ENCODE measurements at regions not wholly inside any gene's neighbourhood (a gene's known extent, or its start where the extent isn't known, plus 50 kb on each side); places are given as distances from the start of the nearest gene placed in this dataset.

DNA sequence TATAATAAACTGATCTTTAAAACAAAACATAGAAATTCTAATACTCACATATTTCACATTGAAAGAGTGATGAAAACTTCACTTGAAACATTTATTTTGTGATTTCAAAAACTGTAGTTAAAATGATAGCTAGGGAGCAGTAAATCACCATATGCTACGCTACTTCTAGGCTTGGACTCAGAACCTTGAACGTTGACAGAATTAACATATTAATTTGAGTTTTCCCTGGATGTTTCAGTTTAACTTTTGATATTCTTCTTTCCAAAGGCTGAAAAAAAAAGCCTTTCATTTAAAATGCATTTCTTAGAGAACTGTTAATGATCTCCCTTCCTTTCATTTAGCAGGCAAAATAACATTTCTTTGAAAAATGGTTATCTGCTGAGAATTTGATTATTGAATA is 307.8 kb upstream of the SGCD start:
- TF ChIP-seq, protein P1, sequence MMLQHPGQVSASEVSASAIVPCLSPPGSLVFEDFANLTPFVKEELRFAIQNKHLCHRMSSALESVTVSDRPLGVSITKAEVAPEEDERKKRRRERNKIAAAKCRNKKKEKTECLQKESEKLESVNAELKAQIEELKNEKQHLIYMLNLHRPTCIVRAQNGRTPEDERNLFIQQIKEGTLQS (IDR thresholded peaks at IDR 0.05), result no peak
- TF ChIP-seq, protein P1 (CRISPR knock-in tag; conservative IDR thresholded peaks at IDR 0.05), result no peak
- TF ChIP-seq HOMEZ (CRISPR knock-in tag; IDR thresholded peaks at IDR 0.05), result no peak
